ENCODE measurements at regions not wholly inside any gene's neighbourhood (a gene's known extent, or its start where the extent isn't known, plus 50 kb on each side); places are given as distances from the start of the nearest gene placed in this dataset.
A peak's percentile ranks its signal among the peaks of the same experiment; 100 is the strongest.

GRCh38 chr15:47609693-47610092, 107.6 kb upstream of the SEMA6D start:
- DNase-seq = peak; percentile 94

DNA sequence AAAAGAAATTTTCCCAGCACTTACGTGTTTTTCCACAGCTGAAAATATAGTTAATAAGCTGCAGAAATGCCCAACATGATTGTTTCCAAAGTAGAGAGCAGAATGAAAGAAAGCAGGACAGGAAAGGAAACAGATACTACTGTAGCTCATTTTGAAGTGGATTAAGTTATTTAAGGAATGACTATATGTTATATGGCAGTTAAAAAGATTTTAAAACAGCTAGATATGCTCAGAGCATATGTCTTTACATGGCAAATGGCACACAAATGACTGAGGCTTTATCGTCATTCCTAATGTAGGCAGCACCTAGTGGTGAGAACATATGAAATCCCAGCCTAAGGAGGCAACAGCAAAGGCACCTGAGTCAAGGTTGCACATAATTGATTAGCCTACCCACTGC, 106.6 kb upstream of the SEMA6D start:
- peak; percentile 53 for DNase-seq

DNA sequence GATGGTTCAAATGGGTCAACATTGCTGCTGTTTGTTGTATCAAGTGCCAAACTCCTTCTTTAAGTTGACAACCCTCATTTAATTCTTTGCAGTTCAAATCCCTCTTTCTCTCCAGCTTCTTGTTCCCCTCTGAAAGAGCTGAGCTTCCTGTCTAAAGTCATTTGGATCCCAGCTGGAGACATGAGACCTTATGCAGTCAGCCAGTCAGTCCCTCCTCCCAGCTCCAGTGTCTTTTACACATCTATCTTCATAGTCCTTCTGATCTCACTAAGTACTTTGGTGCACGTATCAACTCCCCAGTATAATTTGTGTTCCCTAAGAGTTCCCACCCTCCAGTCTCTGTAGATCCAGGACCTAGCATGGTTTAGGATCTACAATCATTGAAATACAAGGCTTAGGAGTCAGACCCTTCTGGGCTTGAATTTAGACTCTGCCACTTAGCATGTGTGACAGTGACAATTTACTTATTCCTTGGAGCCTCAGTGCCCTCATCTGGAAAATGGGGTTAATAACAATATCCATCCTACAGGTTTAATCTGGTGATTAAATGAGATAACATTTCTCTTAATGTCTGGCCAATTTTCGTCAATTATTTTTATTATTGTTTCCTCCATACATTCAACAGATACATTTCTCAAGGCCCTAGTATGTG, 102.8 kb upstream of the SEMA6D start:
- peak; percentile 57 for DNase-seq

GRCh38 chr15:47616876-47617275, 100.4 kb upstream of the SEMA6D start:
- DNase-seq = peak; percentile 9

- DNase-seq = no peak
Measured at GRCh38 chr15:47618241-47618640, 99.1 kb upstream of the SEMA6D start.

- DNase-seq = peak; percentile 50
Measured at GRCh38 chr15:47620960-47621681, 96.2 kb upstream of the SEMA6D start.

GRCh38 chr15:47622055-47622454, 95.2 kb upstream of the SEMA6D start:
- DNase-seq = no peak

DNA sequence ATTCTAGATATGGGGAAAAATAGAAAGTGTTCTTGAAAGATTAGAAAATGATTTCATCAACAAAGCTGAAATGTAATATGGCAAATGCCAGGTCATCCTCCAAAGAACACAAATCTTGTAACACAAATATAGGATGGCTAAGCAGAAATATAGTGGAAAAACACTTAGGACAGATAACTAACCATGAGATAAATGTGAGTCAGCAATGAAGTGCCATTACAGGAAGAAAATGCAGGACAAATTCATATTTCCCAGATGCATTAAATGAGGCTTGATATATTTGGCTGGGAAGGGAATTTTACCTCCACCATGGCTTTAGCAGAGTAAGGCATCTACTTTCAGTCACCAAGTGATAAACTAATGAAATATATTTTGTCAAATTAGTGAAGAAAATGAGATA, 92.8 kb upstream of the SEMA6D start:
- no peak for DNase-seq

DNA sequence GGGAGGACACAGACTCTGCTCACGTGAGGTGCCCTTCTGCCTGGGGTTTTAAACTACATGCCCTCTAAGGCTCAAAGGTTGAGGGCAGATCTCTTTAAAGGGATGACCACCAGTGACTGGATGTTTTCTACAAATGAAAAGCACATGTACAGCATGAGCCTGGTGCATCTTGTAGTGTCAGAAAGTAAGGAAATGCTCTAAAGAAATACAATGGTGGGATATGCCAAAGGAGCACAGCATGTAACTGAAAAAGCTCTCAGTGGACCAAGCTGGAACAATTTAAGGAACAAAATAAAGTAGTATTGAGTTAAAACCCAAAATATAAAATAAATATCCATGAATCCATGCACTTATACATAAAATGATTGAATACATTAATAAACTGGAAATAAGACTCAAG, 78.3 kb upstream of the SEMA6D start:
- no peak for DNase-seq

DNA sequence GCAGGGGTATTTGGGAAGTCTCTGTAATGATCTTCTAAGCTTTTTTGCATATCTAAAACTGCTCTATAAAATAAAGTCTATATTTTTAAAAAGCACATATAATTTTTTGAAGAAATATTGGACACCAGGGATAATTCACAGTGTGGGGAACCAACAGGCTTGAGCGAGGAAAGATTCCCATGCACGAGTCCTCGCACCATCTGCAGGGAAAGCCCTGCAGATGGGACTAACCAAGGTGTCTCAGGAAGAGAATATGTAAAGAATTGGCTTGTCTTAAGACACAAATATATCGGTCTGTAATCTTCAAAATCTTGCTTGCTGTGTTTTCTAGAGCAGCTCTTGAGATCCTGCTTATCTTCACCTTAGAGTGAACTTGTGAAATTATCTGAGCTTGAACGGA, 77.2 kb upstream of the SEMA6D start:
- DNase-seq = no peak

DNA sequence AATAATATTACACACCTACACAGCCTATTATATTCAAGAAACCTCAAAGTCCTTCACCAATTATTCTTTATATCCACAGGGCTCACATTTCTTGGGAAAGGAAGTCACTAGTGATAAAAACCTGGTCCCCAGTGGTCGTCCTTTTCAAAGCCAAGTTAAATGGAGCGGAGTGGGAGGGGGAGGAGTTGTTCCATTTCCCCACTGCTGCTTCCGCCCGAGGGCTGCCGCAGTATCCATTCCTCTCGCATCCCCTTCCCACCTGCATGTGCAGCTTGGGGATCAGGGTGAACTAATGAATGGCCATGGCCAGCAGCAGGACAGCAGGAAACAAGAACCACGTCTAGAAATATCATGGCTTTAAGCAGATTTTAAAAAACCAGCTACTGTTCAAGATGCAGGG, 76.4 kb upstream of the SEMA6D start:
- no peak for DNase-seq

DNA sequence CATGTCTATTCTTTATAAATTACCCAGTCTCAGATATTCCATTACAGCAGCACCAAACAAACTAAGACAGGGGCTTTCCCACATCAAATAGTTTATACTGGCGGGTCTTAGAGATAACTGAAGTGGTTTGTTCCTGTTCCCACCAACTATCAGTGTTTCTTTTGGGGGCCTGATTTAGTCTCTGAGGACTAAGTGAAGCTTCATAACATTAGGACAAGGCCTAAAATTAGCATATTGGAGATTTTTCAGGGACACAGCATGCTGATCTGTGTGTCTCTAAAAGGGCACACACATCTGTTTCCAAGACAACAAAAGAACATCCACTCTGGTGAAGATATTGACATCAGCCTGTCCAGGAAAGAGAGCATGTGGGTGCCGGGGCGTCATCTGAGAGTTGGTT, 72.6 kb upstream of the SEMA6D start:
- DNase-seq = no peak

DNA sequence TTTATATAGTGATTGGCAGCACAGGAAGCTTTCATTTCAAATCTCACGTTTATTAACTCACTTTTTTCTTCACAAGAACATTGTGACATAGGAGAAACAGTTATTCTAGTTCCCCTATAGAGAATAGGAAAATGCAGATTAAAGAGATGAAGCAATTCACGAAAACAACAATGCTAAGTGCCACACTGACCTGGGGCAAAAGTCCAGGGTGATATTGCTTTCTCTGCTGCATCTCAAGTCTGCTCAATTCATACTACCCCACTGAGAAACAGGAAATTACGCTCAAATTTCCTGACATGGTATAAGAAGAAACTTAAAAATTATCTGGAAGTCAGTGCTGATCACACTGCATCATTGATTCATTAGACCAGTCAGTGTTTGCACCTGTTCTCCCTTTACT, 66.7 kb upstream of the SEMA6D start:
- DNase-seq = no peak

GRCh38 chr15:47652328-47652727, 65.0 kb upstream of the SEMA6D start:
- peak; percentile 28 for DNase-seq

- no peak for DNase-seq
Measured at GRCh38 chr15:47652844-47653243, 64.5 kb upstream of the SEMA6D start.

DNA sequence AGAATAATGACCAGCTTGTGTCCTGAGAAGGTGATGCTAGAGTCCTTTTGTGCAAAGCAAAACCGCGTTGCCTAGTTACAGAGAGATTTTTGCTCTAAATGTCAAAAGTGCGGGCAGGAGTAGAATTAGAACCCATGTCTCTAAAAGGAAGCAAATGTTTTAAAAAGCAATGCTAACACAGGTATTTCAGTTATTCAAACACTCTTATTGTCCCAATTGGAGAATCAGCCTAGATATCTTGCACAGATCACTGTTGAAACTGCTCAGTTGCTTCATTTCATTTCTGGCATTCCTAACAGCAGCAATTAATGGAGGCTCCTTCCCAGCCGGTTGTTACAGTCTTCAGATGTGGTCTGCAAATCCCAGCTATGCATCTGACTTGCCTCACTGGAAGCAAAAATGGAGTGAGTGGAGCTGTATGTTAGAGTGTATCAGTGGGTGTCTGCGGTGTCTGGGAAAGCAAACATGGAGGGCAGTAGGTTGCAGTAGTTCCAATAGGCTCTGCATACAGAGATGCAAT, 55.6 kb upstream of the SEMA6D start:
- DNase-seq = peak; percentile 18

DNA sequence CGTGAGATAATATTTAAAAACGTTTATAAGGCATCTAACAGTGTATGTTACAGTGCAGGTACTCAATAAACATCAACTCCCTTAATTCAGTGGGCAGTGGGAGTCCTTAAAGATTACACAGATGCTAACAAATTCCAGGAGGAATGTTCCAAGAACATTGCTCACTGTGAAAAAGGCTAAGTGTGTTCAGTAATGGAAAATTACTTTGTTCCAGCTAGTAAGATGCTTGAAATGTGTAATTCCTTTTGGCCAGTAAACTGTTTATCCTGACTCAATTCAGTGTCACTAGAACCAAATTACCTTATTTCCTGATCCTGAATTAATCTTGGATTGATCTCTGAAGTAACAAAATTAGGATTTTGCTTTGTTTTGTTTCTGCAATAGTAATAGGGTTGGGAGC, 54.2 kb upstream of the SEMA6D start:
- DNase-seq = no peak
